Dedifferentiated amniotic fluid mesenchymal stem cell (primary cell): ENCODE measurements at regions not wholly inside any gene's neighbourhood (a gene's known extent, or its start where the extent isn't known, plus 50 kb on each side); places are given as distances from the start of the nearest gene placed in this dataset.

ENCODE experiments used
- DNase-seq: peaks from one replicate; pipeline ENCODE4 v3.0.0-alpha.2; 2016; ENCODE audit errors: extremely low spot score

DNA sequence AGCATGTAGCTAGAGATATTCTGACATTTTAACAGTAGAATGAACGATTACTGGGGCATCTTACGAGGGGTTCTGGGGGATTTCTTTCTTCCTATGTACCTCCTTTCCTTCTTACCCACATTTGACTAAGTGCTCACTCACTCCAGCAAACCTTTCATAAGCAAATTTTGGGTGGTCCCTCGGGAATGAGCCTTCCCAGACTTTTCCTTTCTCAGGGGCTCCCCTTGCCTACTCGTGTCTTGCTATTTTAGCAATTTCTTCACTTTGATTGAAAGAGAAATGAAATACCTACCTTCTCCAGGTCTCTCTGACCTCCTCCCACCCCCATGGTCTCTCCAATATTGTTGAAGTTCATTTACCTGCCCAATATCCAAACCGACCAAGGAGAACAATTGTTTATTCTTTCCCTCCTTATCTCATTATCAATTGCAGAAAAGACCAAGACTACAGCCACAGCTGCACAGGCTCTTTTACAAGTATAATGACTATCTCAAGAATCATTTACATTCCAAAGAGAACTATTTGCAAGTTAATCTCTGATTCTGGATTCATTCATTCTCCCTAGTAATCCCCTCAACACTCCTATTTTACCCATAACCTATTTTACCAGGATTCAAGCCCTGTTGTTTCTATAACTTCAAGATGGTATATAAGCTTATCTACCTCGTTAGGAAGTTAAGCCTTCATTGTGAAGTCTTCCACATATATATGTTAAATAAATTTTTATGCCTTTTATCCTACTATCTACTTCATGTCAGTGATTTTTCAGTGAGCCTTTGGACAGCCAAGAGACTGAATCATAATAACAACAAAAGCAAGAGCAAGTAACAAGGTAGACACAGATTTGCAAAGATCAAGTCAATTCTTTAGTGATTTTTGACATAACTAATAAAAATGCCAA is 480.6 kb downstream of the IPMK start:
- DNase-seq, result no peak

DNA sequence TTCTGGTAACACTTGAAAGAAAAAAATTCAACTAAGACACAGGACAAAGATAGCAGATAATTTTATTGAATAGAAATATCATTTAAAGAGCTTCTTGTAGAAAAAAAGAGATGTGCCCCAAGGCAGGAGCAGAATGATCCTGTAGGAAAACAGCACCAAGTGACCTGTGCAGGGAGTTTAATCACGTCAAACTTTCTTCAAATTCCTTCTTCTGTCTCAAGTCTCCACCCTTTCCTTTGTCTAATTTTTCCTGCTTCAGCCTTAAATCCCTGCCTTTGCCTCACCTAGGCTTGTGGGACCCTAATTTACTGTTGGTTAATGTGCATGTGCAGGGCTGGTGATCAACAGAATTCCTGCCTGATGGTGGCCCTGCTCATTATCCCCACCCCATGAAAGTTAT is 481.4 kb downstream of the IPMK start:
- DNase-seq, result no peak

DNA sequence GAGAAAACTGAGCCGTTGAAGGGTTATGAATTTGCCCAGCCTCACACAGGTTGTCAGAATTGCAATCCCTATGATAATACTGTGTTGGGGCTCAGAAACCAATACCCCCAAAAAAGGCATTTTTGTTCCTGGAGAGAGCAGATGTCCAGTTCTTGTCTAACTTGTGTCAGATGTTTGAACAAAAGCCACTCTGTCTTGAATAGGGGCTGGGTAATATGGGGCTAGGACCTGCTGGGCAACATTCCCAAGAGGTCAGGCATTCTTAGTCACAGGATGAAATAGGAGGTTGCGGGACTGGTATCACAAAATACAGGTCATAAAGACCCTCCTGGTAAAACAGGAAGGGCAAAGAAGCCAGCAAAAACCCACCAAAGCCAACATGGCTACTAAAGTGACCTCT is 482.1 kb downstream of the IPMK start:
- no peak for DNase-seq

DNA sequence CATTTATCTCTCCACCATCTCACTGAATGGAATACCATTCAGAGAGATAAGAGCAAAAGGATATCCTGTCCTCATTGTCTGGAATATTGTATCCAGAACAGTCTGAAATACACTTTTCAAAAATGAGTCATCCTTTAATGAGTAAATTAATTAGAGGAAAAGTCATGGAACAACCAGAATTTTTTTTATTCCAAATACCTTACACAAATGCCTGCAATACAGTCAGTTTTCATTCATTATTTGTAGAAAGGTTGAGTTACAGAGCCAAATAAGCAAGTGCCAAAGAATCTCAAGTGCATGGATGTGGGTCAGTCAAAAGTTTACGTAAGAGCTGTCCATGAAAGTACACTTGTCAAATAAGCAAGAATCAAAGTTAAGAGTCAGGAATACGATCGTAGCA is 482.6 kb downstream of the IPMK start:
- no peak for DNase-seq

DNA sequence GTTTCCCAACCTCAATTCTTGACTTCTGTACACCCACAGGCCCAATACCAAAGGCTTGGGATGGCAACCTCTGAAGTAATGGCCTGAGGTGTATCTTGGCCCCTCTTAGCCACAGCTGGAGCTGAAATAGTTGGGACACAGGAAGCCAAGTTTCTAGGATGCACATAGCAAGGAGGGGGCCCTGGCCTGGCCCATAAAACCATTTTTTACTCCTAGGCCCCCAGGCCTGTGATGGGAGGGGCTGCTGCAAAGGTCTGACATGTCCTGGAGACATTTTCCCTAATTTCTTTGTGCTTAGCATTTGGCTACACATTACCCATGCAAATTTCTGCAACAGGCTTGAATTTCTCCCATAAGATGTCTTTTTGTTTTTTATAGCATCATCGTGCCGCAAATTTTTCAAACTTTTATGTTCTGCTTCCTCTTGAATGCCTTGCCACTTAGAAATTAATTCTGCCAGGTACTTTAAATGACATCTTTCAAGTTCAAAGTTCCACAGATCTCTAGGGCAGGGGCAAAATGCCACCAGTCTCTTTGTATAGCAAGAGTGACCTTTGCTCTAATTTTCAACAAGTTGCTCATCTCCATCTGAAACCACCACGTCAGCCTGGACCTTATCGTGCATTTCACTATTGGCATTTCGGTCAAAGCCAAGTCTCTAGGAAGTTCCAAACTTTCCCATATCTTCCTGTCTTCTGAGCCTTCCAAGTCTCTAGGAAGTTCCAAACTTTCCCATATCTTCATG is 490.8 kb downstream of the IPMK start:
- no peak for DNase-seq

DNA sequence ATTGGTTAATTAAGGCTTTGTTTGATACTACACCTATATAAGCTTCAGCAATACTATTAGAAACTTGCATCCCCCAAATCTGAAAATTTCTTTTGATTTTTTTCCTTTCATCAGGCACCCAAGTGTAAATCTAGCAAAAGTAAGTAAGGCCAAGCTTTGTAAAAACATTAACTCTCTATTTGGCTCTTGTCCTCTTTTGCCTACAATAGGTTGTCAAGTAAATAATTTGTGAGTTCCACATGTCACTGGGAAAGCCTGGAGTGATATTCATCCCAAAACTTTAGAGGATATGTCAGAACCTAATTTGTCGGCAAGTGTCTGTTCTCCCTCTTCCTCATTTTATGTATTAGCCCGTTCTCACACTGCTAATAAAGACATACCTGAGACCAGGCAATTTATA is 492.4 kb downstream of the IPMK start:
- no peak for DNase-seq

DNA sequence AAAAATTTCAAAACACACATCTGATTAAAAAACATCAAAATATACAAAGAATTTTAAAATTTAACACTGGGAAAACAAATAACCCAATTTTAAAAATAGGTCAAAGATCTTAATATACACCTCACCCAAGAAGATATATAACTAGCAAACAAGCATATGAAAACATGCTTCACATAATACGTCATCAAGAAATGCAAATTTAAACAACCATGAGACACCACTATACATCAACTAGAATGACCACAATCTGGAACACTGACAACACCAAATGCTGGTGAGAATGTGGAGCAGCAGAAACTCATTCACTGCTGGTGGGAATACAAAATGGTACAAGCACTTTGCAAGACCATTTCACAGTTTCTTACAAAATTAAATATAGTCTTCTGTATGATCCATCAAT is 498.4 kb downstream of the IPMK start:
- no peak for DNase-seq

DNA sequence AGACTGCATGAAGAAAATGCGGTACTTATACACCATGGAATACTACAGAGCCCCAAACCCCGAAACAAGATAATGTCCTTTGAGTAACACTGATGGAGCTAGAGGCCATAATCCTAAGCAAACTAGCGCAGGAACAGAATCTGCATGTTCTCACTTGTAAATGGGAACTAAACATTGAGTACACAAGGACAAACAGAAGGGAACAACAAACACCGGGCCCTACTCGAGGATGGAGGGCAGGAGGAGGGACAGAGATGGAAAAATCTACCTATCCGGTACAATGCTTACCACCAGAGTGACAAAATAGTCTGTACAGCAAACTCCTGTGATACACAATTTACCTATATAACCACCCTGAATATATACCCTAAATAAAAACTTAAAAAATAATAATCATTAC is 507.9 kb downstream of the IPMK start:
- DNase-seq, result no peak

DNA sequence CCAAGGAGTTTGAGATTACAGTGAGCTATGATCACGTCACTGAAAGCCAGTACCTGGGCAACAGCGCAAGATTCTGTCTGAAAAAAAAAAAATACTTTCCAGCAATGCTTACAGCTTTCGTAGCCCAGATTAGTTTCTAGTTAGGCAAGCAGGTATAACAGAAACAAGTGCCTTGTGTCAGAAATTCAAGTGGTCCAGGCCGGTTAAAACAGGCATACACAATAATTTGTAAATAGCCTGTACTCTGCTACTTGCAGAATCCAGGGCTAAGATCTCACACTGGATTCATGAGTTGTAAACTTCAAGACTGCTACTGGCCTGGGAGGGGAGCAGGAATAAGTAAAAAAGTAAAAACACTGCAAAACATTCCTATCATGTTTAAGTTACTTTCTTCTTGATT is 512.9 kb downstream of the IPMK start:
- DNase-seq, result no peak

DNA sequence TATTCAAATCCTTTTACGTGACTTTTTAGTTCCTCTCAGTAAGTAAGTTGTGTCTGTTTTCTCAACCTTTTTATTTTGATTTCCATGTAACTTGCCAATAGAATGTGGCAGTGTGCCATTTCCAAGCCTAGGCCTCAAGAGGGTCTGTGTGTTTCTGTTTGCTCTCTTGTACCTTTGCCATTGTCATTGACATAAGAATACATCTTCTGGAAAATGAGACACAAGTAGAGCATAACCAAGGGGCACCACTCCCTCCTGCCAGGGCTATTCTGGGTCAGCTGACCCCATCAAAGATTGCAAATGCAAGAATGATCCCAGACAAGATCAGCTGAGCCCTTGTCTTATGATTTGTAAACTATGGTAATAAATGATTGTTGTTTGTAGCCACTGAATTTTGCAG is 524.0 kb downstream of the IPMK start:
- DNase-seq, result no peak

DNA sequence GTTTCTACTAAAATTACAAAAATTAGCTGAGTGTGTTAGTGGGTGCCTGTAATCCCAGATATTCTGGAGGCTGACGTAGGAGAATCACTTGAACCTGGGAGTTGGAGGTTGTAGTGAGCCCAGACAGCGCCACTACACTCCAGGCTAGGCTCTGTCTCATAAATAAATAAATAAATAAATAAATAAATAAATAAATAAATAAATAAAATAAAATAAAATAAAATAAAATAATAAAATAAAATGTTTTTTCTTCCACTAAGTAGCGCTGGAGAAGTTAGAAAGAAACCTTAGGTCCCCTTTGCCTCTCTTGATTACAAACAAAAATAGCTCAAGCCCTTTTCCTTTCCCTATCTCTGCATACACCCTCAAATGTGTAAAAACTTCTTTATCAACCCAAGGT is 525.9 kb downstream of the IPMK start:
- DNase-seq, result no peak

DNA sequence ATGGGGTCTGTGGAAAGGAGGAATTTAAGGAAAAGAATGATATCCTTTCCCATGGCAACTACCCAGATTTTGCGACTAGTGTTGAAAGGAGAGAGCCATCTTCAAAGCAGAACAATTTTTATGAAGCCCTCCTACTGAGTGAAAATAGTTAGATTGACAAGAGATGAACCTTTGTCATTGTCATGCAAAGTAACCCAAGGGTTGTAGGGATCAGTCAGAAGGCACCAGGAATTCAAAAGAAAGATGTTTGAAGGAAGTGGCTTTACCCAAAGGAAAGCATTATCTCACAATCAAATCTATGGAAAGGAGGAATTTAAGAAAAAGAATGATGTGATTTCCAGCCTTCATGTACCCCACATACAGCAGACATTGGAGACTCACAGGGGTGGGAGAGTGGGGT is 544.4 kb downstream of the IPMK start:
- no peak for DNase-seq

DNA sequence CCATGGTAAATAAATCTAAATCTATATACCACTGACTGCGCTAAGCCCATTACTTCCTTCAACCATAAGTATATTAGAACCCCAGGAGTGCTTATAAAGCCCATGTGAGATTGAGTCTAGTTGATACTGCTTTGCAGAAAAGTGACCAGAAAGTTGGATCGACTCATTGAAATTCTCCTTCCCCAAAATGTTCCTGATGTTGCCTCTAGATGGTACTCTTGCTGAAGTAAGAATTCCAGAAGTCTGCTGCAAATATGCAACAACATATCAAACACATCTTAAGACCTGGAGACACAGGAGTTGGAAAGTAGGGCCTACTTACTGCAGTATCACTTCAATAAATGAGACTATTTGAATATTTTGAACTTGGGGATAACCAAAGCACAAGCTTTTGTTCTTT is 550.8 kb downstream of the IPMK start:
- DNase-seq, result peak; percentile 24

DNA sequence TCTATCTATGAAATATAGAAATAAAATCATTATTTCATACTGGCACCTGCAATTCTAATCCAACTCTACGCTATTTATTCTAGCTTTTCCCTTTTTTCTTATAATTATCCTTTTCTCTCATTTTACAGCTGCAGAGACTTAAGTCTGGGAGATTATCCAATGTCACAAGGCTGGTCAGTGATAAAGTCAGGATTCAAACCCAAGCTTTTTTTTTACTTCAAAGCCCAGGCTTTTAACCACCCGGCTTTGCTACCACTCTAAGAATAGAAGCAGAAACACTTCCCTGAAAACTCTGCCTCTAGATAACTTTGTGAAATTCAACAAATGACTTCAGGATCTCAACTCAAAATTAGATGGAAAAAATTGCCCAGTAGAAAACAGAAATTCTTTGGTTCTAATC is 552.5 kb downstream of the IPMK start:
- no peak for DNase-seq

DNA sequence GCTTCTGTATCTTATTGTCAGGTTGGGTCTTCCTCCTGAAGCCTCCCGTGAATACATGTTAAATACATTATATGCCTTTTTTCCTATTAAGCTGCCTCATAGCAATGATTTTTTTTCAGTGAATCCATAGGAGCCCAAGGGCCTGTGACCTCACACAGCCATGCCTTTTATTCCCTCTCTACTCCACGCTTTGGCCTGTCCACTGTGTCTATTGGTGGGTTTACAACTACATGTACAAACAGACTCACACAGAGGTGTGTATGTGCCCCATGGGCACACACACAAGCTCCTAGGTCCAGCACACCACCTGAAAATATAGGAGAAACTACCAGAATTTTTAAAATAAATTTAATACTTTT is 560.4 kb downstream of the IPMK start:
- no peak for DNase-seq

DNA sequence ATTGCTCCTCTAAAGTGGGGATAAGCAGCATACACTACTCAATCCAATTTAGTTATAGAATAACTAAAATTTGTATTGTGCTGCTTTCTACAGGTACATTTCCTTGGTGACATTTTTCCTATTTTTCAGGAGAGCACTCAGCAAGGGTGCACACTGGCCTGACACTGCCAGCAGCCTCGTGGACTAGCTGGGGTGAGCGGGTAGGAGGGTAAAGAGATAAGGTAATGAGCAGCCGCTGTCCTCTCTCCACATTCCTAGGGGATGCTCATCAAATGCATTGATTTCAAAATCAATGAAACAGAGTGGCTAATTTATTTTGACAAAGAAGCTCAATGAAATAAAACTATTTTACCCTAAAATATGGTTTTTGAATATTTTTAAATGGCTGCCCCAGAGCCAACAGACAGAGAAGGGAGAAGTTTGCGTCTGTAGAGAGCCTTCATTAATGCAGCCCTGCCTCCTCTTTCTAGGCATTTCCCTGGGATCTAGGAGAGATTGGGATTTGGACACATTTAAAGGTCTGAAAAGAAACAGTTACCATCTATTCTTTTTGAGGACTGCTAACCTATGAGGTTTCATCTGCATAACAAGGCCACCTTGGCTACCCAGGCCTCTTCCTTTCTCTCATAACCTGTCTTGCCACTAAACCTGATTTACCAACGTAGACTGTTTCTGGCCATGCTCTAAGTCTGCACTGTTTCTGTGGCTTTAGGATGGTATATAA is 561.0 kb downstream of the IPMK start:
- no peak for DNase-seq

DNA sequence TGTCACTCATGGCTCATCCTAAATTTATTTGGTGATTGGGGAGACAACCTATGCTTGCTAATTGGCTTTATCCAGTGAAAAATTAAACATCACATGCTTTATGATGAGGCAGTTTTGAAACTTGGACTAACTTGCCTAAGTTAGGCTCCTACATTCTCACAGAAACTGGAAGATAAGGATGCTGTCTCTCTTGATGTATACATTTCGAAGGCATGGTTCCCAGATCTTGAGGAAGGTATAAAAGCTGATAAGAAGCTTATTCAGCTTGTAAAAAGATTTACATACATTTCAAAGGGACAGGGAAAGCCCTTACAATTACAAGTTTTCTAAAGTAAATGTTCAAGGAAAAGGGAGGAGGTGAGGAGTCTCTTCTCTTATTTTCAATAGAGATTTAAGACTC is 561.7 kb downstream of the IPMK start:
- no peak for DNase-seq

DNA sequence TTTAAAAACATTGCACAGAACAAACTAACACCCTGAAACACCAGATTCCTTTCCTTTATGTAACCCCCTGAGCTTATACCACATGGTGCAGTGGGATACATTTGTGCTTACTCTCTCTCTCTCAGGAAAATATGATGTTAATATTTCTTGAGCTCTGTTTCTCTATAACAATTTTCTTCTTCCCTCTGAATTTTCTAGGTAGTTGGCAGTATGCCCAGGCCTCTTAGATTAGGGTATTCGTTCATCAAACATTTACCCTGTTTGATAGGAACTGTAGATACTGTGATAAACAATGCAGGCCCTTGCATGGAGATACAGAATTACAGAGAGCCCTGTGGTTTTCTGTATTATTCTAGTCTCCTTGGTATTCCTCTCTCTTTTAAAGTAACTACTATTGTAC is 567.8 kb downstream of the IPMK start:
- DNase-seq, result no peak

DNA sequence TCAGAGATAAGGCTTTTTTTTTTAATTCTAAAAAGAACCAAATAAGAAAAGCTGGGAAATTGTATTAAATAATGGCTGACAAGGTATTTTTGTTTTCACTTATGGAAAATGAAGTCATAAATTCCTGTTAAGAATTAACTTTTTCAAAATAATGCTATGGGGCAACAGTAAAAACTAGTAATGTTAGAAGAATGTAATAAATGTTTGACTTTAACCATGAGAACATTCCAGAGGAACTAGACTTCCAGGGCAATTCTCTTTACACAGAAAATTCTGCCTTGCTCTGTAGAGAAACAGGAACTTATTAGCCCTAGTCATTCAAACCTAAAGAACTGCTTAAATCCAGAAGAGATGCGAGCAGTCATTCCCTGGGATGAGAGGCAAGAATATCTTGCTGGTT is 571.1 kb downstream of the IPMK start:
- peak; percentile 92 for DNase-seq

DNA sequence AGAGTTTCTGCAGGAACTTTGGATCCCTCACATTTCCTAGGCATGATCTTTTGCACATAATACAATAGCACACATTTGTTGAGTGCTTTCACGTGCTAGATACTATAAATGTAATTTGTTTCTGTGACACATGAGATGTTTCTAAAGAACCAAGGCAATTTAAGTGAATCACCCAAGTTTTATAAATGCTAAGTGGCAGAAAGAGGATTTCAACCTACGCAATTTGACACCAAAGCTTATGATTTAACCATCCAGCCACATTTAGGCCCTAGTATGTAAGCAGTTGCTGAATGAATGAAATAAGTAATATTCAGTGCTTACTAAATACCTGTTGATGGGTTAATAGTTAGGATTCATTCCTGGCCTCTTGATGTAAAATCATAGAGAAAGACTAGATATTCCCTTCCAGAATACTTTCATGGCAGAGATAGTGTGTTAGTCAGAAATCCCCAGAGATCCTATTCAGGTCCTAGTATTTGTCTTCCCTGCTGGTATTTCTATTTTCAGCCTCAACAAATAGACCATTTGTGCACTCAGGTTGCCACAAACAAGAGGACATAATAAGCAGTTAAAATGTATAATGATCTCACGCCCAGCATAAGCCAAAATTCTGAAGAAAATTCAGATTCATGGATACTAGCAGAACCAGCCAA is 572.6 kb downstream of the IPMK start:
- no peak for DNase-seq

DNA sequence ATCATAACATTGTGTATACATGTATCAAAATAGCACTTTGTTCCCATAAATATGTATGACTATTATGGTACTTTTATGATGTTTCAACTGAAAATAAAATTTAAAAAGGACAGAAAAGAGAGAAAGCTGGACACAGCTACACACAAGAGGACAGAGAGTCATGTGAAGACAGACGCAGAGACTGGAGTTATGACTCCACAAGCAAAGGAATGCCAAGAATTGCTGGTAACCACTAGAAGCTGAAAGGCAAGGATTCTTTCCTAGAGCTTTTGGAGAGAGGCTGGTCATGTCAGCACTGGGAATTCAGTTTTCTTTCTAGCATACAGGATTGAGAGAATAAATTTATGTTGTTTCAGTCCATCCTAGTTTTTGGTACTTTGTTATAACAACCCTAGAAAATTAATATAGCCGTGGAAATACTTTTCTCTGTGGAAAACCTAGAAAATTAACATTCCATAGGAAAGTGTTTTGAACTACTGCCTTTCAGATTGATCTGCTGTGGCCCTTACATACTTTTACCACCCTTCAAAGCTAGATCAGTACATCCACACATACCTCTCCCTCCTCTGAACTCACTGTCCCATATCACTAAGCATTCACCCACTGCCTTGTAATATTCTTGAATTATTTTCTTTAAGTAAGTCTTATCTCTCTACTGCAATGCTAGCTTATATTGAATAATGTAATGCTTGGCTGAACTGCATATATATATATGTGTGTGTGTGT is 575.3 kb downstream of the IPMK start:
- DNase-seq, result peak; percentile 90
